ENCODE measurements at regions not wholly inside any gene's neighbourhood (a gene's known extent, or its start where the extent isn't known, plus 50 kb on each side); places are given as distances from the start of the nearest gene placed in this dataset.

DNA sequence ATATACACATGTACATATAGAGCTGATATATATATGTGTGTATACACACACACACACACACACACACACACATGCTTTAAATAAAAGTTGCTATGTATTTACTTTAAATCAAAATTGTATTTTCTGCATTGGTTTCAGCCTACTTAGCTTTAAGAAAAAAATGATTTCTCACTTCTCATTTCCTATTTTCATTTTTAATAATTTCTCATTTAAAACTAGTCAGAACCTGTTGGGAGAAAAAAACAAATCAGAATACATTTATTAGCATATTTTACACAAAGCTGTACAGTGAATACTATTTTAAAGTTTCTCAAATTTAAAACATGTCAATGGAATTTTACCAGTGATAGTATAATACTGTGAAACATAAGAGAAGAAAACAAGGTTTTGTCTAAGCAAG, 681.8 kb downstream of the CENPC start:
- no peak for ATAC-seq
- Histone ChIP-seq H3K27ac (no peak overlapping the region), H3K27me3 (no peaks in the 10 kb centered on the region), H3K9me3 (peaks cover 0 to 7% (median 0%) of the 10 kb centered on the region in 11 donors), H3K36me3 (no peaks in the 10 kb centered on the region), H3K4me3 (no peak overlapping the region), H3K4me1 (no peaks in the 10 kb centered on the region)
- TF ChIP-seq, protein P1, sequence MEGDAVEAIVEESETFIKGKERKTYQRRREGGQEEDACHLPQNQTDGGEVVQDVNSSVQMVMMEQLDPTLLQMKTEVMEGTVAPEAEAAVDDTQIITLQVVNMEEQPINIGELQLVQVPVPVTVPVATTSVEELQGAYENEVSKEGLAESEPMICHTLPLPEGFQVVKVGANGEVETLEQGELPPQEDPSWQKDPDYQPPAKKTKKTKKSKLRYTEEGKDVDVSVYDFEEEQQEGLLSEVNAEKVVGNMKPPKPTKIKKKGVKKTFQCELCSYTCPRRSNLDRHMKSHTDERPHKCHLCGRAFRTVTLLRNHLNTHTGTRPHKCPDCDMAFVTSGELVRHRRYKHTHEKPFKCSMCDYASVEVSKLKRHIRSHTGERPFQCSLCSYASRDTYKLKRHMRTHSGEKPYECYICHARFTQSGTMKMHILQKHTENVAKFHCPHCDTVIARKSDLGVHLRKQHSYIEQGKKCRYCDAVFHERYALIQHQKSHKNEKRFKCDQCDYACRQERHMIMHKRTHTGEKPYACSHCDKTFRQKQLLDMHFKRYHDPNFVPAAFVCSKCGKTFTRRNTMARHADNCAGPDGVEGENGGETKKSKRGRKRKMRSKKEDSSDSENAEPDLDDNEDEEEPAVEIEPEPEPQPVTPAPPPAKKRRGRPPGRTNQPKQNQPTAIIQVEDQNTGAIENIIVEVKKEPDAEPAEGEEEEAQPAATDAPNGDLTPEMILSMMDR (IDR thresholded peaks at IDR 0.05), result no peak
- intact Hi-C loops (cut with DNase I), result no loop called here
- no peak for DNase-seq

DNA sequence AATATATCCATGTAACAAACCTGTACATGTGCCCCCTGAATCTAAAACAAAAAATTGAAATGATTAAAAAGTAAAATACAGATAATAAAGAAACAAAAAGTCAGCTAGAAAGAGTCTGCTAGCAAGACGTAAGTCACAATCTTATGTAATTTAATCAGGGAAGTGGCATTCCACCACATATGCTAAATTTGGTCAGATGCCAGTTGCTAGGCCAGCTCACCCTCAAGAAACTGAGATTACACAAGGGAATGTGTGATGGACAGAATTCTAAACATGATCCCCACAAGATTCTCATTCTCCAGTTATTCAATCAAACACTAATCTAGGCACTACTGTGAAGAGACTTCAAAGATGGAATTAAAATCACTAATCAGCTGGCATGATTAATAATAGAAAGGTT, 689.3 kb downstream of the CENPC start:
- H3K36me3 ChIP-seq, result no peaks in the 10 kb centered on the region
- no peak overlapping the region for H3K27ac ChIP-seq
- H3K9me3 ChIP-seq, result peaks cover 0 to 7% (median 0%) of the 10 kb centered on the region in 11 donors
- no peaks in the 10 kb centered on the region for H3K27me3 ChIP-seq
- H3K4me1 ChIP-seq, result no peaks in the 10 kb centered on the region
- intact Hi-C loops (cut with DNase I), result no loop called here
- ATAC-seq, result no peak
- DNase-seq, result no peak
- 49 to 56% methylated on average over 1 of the region's 1 CpG for WGBS, 2 donors
- TF ChIP-seq, protein P1 (IDR thresholded peaks at IDR 0.05), result no peak
- no peak overlapping the region for H3K4me3 ChIP-seq

DNA sequence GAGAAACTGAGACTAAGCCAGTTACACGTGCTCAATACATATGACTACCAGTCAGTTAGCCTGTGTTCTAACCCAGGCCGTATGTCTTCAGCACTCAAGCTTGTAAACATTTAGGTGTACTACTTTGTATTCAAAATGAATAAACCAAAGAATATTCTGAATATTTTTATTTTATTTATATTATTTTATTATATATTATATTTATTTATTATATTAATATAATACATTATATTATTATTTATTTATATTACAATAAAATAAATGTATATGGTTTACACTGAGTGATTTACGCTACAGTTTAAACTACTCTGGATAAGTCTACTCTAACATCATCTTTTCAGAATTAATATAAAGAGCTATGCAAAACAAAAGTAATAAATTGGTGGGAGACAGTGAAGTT, 691.5 kb downstream of the CENPC start:
- ATAC-seq (no peak), DNase-seq (no peak)
- WGBS, 2 donors, result 87 to 89% methylated on average over 3 of the region's 3 CpGs
- TF ChIP-seq, protein P1 (IDR thresholded peaks at IDR 0.05), result no peak
- no peaks in the 10 kb centered on the region for H3K4me1 ChIP-seq
- H3K9me3 ChIP-seq, result peaks cover 0 to under 1% (median 0%) of the 10 kb centered on the region in 11 donors
- intact Hi-C loops (cut with DNase I), result no loop called here
- no peak overlapping the region for H3K4me3 ChIP-seq
- H3K27ac ChIP-seq, result no peak overlapping the region
- H3K36me3 ChIP-seq, result no peaks in the 10 kb centered on the region
- no peaks in the 10 kb centered on the region for H3K27me3 ChIP-seq

DNA sequence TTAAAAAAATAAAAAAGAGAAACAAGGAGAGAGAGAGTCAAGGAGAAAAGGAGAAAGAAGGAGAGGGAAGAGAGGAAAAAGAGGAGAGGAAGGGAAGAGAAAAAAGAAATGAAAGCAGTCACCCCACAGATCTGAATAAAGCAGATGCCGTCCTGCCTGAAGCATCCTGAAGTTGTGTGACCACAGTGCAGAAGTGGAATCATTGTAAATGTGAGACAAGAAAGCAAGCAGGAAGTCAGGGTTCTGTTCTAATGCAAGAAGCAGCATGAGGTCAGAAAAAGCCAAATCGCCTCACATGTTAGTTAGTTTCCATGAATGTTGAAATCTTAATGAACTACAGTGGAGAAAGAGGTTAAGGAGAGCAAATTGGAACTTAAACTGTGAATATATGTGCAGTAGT, 692.5 kb downstream of the CENPC start:
- H3K4me1 ChIP-seq, result no peaks in the 10 kb centered on the region
- H3K27ac ChIP-seq, result no peak overlapping the region
- no peak for ATAC-seq
- DNase-seq, result no peak
- H3K9me3 ChIP-seq, result no peaks in the 10 kb centered on the region
- H3K27me3 ChIP-seq, result no peaks in the 10 kb centered on the region
- intact Hi-C loops (cut with DNase I), result no loop called here
- TF ChIP-seq, protein P1 (IDR thresholded peaks at IDR 0.05), result no peak
- H3K36me3 ChIP-seq, result no peaks in the 10 kb centered on the region
- 38 to 54% methylated on average over 2 of the region's 2 CpGs for WGBS, 2 donors
- no peak overlapping the region for H3K4me3 ChIP-seq

DNA sequence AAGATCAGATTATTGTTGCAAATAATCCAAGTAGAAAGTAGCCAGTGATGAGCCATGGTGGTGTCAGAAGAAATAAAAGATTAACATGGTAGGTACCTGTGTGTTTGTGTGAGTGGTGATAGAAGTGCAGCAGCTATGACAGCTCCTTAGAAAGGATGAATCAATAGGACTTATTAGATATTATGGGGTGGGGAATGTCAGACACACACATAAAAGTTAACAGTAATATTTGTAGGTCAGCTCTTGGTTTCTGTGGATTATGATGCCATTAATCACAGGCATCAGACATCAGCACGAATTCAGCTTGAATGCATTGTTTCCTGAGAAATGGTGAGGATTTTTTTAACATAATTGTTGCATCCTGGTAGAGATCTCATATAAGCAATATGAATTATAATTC, 695.7 kb downstream of the CENPC start:
- Histone ChIP-seq H3K4me1 (no peaks in the 10 kb centered on the region), H3K36me3 (no peaks in the 10 kb centered on the region), H3K9me3 (no peaks in the 10 kb centered on the region), H3K27ac (no peak overlapping the region), H3K4me3 (no peak overlapping the region), H3K27me3 (no peaks in the 10 kb centered on the region)
- ATAC-seq (no peak), DNase-seq (no peak)
- 46 to 58% methylated on average over 1 of the region's 1 CpG for WGBS, 2 donors
- TF ChIP-seq, protein P1 (IDR thresholded peaks at IDR 0.05), result no peak
- intact Hi-C loops (cut with DNase I), result no loop called here

Measured in heart right ventricle (tissue), 16 donors.